GM19328 (cell line): ENCODE measurements at regions not wholly inside any gene's neighbourhood (a gene's known extent, or its start where the extent isn't known, plus 50 kb on each side); places are given as distances from the start of the nearest gene placed in this dataset.

Source experiments
- ATAC-seq: cut with Tn5 transposase; IDR thresholded peaks from one replicate; pipeline ENCODE4 v1.9.1; 2021; ENCODE audit warnings: mild to moderate bottlenecking, moderate library complexity; ENCODE audit not compliant: unreplicated experiment

DNA sequence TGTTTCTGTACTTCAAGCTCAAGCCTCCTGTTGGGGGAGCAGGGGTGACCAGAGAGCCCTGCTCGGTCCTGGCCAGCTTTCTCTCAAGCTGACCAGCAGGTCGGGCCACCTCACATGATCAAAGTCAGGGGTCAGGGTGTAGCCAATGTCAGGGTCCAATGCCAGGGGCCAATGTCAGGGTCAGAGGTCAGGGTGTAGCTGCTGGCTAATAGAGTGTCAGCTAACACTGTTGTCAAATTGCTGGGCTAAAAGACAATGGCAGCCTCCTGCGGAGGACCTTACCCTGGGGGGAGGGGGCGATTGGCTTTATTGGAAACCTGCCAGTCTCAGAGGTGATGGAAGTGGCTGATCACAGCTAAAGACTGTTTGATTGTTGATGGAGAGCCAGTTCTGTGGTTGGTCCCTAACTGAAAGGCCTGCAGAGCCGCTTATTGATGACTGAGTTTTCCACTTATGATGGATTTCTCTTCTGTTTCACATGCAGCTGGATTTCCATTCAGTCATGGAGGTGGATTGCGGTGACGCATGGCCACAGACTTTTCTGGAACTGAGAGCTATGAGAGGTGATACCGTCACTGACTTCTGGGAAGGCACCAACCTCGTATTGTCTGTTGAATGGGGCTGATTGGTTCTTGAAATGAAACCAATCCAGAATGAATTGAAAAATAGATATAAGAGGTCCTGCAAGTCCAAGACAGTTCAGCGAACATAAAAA is 97.4 kb upstream of the ZFHX3 start:
- no peak for ATAC-seq

DNA sequence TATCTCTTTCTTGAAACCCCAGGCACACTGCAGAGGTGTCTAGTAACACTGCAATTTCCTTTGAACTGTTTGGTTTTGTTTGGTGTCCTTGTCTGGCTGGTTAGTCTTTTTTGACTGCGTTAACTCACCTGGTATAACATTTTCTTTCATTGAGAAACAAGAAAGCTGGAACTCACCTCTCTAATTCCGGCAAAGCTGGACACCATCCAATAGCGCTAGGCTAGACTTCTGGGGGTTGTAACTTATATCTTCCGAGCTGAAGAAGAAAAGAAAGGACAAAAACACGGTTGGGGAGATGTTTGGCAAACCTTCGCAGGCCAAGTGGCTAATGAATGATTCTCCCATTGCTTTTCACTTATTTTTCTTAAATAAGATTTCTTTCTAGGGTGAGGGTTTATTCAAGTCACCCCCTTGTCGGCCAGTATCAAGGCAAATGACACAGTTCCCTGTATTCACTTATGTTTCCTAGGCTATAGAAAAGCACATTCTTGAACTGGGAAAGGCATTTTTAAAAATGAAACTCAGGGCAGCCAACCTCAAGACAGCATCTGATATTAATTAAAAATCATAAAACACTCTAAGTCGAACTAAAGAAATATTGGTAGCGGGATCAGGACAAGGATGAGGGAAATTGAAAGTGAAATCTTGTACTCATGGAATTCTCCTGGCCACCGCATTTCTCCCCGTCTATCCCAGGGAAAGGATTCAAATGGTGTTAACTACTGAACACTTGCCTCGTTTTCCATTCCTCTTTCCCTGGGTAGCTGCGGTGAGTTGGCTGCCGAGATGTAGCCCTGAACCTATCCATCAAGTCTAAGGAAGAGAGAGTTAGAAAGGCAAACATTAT is 95.9 kb upstream of the ZFHX3 start:
- ATAC-seq, result no peak

DNA sequence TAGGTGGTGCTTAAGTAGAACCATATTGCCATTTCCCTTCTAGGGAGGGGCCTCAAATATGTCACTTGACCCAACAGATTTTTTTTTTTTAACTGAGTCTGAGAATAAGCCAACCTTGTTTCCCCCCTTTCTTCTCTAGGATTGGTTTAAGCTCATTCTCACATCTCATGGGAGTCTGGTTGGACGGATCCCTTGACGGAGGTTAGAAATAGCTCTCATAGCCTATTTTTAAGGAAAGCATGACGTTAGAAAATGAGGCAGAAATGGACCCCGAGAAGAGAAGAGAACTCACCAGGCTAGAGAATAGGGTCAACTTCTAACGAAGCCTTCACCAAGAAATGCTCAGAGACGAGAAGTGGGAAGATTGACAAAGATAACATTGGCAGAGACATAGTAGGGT is 95.1 kb upstream of the ZFHX3 start:
- ATAC-seq, result no peak

DNA sequence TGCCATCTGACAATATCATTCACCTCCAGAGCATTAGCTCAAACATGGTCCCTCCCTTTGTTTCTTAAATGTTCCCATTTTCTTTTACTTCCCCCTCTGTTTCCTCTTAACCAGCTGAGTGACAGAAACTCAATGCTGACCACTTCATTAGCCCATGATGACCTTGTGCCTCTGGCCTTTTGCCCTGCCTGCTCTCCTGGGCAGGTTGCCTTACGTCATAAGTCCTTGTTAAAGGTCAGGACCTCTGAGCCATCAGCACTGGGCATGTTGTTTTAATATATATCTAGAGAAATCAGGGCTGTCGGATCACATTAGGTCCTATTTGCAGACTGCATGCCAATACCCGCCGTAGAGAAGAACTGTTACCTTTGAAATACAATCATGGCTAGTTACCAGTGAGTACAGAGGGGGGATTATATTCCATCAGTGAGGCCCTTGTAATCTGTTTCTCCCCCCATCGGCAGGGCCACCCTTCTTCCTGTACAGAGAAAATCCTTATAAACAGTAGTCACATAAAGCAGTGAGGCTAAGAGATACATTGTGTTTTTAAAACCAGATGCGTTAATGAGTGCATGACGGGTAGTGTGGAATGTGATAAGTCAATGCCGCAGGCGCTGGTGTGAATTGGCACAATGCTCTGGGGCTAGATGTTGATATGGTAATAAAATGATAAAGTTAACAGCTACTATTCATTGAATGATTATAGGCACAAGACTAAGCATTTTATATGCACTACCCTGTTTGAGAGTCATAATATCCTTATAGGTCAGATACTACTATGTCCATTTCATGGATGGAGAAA is 94.3 kb upstream of the ZFHX3 start:
- ATAC-seq, result no peak

DNA sequence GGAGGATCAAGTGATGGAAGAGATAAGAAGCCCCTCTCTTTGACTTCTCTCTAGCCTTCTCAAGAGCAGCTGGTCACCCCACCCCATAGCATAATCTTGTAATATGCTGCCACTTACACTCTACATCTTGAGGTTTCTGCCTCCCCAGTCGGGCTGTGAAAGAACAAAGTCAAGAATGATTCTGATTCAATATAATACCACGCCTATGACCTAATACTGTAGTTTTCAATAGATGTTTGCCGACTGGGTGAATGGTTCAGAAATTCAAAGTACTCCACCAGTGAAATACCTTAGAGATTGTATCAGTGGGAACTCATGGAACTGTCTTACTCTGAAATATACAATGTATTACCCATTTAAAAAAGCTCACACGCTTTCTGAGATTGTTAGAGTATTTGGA is 93.0 kb upstream of the ZFHX3 start:
- ATAC-seq, result no peak

DNA sequence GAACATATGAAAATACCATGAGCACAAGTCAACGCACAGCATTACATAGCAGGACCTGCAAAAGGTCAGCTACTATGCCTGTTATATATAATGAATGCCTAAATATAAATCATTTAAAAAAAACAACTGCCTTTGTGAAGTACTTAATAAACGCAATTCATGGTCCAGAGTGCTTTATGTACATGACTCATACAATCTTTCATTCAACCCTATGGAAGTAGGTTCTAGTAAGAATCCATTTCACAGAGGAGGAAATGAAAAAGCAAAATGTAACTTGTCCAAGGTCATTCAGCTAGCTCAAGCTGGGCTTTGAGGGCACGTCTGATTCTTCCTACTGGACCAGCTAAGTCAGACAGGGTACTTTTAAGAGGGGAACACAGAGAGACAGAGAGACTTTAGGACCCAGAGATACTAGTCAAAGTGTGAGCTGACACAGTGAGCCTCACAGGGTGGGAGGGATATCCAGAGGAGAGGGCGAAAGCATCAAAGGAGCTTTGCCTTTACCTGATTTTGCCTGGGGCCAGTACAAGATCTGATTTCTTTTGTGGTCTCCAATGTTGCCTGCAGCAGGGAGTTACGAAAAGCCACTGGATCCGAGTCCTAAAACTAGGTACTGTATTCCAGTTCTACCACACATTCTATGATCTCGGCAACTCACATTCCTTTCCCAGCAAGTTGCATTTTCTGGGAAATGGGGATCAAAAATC is 83.4 kb upstream of the ZFHX3 start:
- ATAC-seq, result no peak

DNA sequence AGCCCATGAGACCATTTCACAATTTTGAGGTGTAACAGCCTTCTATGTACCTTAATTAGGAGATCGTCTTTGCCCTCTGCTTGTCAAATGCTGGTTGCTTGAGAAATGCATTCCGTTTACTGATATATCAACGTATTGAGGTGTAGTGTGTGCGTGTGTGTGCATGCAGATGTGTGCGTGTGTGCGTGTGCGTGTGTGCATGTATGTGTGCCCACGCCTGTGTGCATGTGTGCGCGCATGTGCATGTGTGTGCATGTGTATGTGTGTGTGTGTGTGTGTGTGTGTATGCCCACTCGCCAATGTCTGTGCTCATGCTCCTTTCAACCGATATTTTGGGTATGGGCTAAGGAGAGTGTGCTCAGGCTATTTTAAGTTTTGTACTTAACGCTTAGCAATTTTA is 81.5 kb upstream of the ZFHX3 start:
- no peak for ATAC-seq

DNA sequence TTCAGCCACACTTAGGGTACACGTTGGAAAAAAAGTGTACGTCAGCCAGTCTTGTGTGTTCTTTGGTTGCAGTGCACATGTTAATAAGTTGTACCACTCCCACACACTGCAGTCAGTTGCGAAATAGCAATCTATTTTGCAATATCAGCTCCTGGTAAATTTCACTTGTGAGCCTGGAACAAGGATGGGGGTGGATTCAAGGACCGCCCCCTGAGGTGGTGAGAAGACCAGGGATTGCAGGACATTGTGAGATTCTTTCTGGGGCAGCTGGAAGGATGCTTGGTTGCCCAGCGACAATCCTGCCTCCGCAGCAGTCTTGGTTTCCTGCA is 78.6 kb upstream of the ZFHX3 start:
- no peak for ATAC-seq

DNA sequence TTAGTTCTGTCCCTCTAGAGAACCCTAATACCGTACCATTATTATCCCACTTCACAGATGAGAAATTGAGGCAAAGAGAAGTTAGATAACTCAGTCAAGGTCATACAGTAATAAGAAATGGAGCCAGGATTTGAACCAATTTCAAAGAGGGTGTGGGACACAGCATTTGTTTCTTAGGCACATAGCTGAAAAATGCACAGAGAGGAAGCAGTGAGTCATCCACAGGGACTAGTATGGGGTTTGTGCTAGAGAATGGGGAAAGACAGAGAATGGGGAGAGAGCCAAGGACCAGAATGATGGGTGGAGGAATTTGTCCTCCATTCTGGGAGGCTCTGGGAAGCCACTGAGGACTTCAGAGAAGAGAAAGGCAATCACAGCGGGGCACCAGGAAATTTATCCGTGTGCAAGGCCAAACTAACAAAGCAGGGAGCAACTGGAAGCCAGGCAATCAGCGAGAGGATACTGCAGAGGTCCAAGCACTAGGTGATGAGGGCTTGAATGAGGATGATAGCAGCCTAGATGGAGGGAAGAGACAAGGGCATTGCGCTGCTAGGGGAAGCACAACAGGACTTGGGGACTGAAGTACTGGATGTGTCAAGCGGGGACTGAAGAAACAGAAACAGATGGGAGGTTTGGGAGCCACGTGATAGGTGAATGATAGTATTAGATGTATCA is 78.1 kb upstream of the ZFHX3 start:
- ATAC-seq, result no peak

DNA sequence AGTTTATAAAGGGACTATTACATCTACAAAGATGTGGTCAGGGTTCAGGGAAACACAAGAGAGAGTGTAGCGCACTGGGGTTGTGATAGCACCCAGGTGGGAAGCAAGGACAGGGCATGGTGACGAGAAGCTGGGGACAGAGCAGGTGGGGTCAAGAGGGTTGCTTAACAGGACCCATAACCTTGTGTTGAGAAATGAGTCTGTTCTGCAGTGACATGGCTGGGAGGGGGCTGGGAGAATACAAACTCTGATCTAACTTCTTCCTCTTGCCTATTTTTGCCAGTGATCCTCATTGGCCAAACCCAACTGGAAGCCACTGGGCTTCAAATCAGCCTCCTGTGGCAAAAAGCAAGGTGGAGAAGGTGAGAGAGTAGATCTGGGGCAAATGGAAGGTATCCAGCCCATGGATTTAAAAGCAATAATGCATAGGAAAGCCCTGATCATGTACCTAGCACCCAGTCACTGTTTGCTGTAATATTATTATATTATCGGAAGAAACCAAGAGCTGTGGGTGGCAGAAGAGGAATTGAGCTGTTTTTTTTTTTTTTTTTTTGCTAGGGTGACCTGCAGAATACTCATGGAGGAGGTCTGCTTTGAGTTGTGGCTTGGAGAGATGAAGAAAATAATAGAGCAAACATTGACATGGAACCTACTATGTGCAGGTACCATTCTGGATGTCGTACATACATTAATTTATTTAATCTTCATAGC is 76.9 kb upstream of the ZFHX3 start:
- ATAC-seq, result no peak

DNA sequence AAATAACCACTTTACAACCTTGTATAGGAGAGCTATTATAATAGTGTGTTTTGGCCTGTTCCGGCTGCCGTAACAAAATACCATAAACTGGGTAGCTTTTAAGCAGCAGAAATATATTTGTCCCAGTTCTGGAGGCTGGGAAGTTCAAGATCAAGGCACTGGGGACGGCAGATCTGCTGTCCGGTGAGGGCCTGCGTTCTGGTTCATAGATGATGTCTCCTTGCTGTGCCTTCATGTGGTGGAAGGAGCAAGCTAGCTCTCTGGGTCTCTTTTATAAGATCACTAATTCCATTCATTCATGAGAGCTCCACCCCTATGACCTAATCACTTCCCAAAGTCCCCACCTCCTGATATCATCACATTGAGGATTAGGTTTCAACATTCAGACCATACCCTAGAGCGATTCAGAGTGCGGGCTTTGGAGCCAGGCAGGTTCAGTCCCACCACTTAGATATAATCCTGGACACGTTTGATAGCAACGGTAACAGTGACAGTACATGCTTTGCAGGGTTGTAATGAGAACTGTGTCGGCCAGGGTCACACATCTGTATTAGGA is 76.2 kb upstream of the ZFHX3 start:
- ATAC-seq, result no peak

DNA sequence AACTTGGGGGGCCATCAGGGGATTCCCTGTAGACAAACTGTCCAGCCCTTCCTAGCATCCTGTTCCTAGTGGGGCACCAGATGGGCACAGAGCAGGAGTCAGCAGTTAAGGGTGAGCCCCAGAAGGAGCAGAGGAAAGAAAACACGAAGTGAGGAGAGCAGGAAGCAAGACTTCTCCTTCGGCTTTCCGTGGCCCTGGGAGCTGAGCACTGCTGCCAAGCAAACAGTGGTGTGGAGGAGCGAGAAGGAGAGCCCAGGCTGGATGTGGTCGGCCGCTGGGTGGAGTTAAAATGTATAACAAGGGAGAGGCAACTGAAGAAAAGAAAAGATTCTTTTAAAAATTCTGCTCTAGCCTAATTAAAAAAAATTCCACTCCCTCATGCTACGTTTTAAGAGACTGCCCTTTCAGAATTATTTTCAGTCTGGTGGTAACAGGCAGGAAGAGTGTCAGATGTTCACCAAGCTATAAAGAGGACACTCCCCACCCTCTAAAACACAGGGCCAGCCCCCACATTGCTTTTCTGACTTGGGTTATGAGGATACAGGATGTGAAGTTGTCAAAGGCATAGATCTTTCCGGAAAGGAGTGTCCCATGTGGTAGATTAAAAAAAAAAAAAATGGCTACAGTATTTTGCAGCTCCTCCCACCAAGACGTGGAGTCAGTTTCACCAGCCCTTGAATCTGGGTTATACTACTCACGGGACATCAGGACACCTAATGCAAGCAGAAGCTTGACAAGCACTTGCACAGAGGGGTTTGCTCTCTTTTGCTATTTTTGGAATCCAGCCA is 74.9 kb upstream of the ZFHX3 start:
- ATAC-seq, result no peak

DNA sequence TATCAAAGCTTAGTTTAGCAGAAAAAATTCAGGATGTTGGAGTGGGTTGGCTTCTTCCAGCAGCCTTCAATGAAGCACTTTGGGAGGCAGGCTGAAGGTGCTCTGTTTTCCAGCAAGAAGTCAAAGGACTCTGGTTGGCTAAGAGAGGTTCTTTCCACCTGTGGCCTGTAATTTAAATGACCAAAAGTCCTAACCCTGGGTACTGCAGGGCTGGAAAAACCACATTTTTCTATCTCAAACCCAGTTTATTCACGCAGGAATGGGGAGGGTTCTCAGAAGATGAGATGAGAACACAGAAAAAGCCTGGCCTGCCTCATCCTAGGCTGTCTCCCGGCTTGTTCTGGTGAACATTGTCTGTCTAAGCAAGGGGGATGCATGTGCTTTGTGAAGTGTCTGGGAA is 68.6 kb upstream of the ZFHX3 start:
- ATAC-seq, result no peak

DNA sequence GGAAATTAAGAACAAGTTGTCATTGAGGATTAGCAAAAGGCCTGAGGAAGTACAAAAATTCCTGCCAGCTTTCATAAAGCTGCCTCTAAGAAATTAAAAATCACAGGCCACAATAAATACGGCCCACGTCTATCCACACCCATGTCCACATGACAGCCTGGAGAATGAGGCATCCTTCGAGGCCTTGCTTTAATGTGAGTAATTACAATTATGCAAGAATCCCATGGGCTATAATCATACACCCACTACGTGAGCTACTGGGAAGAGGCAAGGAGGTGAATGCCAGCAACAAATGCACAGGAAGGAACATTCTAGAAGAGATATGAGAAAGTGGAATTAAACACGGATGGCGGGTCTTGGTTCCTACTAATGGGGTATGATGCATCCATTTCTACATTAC is 65.4 kb upstream of the ZFHX3 start:
- ATAC-seq, result no peak

DNA sequence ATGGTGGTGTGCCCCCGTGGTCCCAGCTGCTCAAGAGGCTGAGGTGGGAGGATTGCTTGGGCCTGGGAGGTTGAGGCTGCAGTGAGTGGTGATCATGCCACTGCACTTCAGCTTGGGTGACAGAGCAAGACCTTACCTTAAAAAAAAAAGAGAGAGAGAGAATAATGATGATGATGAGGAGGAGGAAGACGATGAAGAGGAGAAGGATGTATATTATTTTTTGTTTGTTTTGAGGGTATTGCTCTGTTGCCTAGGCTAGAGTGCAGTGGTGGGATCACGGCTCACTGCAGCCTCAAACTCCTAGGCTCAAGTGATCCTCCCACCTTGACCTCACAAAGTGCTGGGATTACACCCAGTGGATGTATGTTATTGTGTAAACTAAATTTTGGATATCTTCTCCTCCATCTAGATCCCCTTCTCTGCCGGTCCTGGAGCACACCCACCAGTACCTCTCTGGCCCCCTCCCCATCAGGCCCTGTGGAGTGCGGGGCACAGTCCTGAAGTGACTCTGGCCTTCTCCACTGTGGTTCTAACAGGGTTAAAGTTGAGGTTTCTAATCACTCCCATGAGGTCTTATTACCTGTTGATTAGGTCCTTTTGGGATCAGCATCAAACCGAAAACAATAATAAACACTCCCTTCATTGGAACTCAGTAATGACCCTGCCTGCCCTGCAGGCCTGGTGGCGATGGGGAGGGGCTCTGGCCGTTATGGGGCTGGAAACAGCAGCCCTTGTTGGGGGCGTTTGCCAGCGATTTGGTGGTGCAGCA is 60.5 kb upstream of the ZFHX3 start:
- no peak for ATAC-seq

DNA sequence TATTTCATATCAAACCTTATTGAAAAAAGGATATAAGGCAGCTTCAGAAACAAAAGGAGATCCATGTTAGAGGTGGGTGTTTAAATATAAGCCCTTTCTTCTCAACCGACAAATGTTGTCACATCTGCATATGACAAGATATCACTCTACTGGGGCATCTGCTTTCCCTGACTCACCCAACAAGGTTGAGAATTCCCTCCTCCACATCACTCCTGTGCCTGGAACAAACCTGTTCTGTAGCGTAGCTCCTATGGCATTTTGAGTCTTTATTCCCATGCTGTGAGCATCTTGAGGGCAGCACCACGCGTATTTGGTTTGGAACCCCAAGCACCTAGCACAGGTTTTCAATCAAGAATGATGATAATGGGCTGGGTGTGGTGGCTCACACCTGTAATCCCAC is 59.4 kb upstream of the ZFHX3 start:
- no peak for ATAC-seq

DNA sequence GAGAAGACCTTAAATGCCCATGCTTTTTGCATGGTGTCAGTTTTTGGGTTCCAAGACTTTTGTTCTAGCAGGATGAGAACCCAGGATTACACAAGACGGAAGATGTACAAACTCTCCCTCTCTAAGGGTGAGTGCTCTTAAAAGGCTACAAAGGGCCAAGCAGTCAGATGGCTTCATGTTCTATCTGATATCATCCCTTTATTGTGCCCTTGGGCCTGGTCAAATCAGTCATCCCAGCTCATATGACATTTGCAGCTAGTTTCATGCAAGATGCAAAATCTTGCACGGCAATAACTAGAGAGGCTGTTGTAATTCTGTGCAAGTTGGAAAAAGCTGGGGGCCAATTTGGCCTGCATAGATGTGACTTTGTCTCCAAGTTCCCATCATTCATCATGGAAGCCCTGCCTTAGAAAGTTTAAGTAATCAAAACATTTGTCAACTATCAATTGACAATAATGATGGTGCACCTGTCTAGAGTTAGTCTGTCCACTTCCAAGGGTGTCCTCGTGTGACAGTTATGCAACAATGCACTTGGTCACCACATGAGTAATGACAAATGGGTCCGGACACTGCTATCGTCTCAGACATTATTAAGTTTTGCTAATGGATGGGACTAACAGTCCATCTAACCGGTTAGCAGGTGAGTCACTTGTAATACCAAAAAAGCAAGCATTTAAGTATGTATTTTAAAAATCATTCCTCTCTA is 58.6 kb upstream of the ZFHX3 start:
- ATAC-seq, result no peak

DNA sequence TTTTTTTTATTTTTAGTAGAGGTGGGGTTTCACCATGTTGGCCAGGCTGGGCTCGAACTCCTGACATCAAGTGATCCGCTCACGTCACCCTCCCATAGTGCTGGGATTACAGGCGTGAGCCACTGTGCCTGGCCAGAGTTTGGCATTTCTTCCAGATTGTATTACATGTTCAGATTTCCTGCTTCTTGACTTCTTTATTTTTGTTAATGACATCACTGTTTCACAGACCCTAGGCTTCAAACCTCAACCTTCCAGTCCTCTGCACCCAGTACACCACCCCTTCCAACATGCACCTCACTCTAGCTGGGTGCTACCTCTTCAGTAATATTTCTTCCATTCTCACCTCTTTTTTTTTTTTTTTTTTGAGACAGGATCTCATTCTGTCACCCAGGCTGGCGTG is 53.6 kb upstream of the ZFHX3 start:
- no peak for ATAC-seq
